Loucy (cell line): ENCODE measurements at regions not wholly inside any gene's neighbourhood (a gene's known extent, or its start where the extent isn't known, plus 50 kb on each side); places are given as distances from the start of the nearest gene placed in this dataset.

Source experiments
- CTCF ChIP-seq: fragments of 200-600 bp; sonication (generic); conservative IDR thresholded peaks from 2 replicates; pipeline ENCODE4 v1.5.1; 2014; ENCODE audit warnings: mild to moderate bottlenecking, antibody characterized with exemption, low read length
- EZH2phosphoT487 ChIP-seq: fragments of 200-600 bp; IDR thresholded peaks from 2 replicates; pipeline ENCODE4 v1.6.1; 2018; ENCODE audit warnings: antibody characterized with exemption, mild to moderate bottlenecking, moderate library complexity, borderline replicate concordance

- no peak for TF ChIP-seq CTCF
- no peak for TF ChIP-seq EZH2phosphoT487
Measured at GRCh38 chr3:86244905-86245304, 746.0 kb downstream of the VGLL3 start.
